HepG2 (cell line): ENCODE measurements at regions not wholly inside any gene's neighbourhood (a gene's known extent, or its start where the extent isn't known, plus 50 kb on each side); places are given as distances from the start of the nearest gene placed in this dataset.

Experiments
- ATAC-seq: fragments of 200-7000 bp; cut with Tn5 transposase; 3 replicates; pipeline ENCODE4 v1.9.1; 2020; ENCODE audit warnings: mild to moderate bottlenecking, moderate library complexity
- BruUV-seq: library from RNA; stranded (reverse); fragments of 400-500 nt; replicated peaks from 2 replicates; lab custom pipeline; 2021; lab: Mats Ljungman, UMichigan
- CTCF ChIA-PET: fragments of 300-600 bp; formaldehyde crosslinking; extraction: SDS; loops from one replicate; lab custom pipeline; 2021; ENCODE audit warnings: low total read pairs, inconsistent platforms, low intra/inter-chr PET ratio; lab: Yijun Ruan, JAX
- POLR2A ChIA-PET: fragments of 350-600 bp; sonication (Branson Sonifier 250); formaldehyde crosslinking; loops from one replicate; lab custom pipeline; 2020; ENCODE audit warnings: antibody characterized with exemption, inconsistent platforms; lab: Yijun Ruan, JAX
- DNase-seq: peaks from one replicate; pipeline ENCODE4 v3.0.0-alpha.2; 2015; ENCODE audit warnings: low spot score
- FAIRE-seq: peaks from 3 replicates; lab custom pipeline; 2011; peaks lifted over from hg19 to GRCh38; lab: Jason Lieb, UNC
- H2AFZ ChIP-seq: one replicate; pipeline ENCODE4 v1.6.1; 2011; ENCODE audit warnings: low read length, inconsistent platforms
- H3K27ac ChIP-seq: fragments of 300-600 bp; 3 replicates; pipeline ENCODE4 v1.8.0; 2011; ENCODE audit warnings: mixed run types, mild to moderate bottlenecking, mixed read lengths, low read length, inconsistent platforms; ENCODE audit not compliant: insufficient read depth; ENCODE audit errors: extremely low read length
- H3K27me3 ChIP-seq, 2 experiments: fragments of 200-600 bp in 1 of 2; 2 replicates in 1 of 2; 3 replicates in 1 of 2; pipeline versions ENCODE4 v1.6.0 to v1.8.0; 2011; ENCODE audit warnings: low read length in 2 of 2, mild to moderate bottlenecking in 2 of 2, moderate library complexity in 2 of 2, inconsistent platforms in 1 of 2; ENCODE audit not compliant: insufficient read depth in 2 of 2, control insufficient read depth in 1 of 2
- H3K36me3 ChIP-seq, 2 experiments: fragments of 200-600 bp in 1 of 2; replicated peaks in 1 of 2; 2 replicates in 1 of 2; 3 replicates in 1 of 2; pipeline versions ENCODE4 v1.5.1 to v1.8.0; 2011; ENCODE audit warnings: low read length in 2 of 2, inconsistent platforms in 1 of 2; ENCODE audit not compliant: insufficient read depth in 2 of 2, control insufficient read depth in 1 of 2
- H3K4me1 ChIP-seq: 2 replicates; pipeline ENCODE4 v1.5.1; 2012; ENCODE audit warnings: low read length, inconsistent platforms; ENCODE audit not compliant: insufficient read depth
- H3K4me2 ChIP-seq: 2 replicates; pipeline ENCODE4 v1.6.0; 2011; ENCODE audit warnings: low read depth, low read length, inconsistent platforms
- H3K4me3 ChIP-seq, 3 experiments: fragments of 200-600 bp in 1 of 3; sonication (generic), shearing (Covaris generic) in 1 of 3; replicated peaks in 1 of 3; 2 replicates each; pipeline ENCODE4 v1.5.1; 2011 to 2016; ENCODE audit warnings: low read length in 3 of 3, inconsistent platforms in 2 of 3, low read depth in 2 of 3, mild to moderate bottlenecking in 2 of 3, control low read depth in 1 of 3, mixed read lengths in 1 of 3; ENCODE audit not compliant: insufficient read depth in 1 of 3
- H3K79me2 ChIP-seq: one replicate; pipeline ENCODE4 v1.6.1; 2011; ENCODE audit warnings: low read length, inconsistent platforms; ENCODE audit not compliant: insufficient read depth
- H3K9ac ChIP-seq: 2 replicates; pipeline ENCODE4 v1.6.0; 2011; ENCODE audit warnings: mild to moderate bottlenecking, low read depth, low read length, inconsistent platforms; ENCODE audit not compliant: insufficient read depth
- H3K9me3 ChIP-seq: 2 replicates; pipeline ENCODE4 v1.5.1; 2012; ENCODE audit warnings: mild to moderate bottlenecking, low read length
- H4K20me1 ChIP-seq: 2 replicates; pipeline ENCODE4 v1.6.0; 2011; ENCODE audit warnings: inconsistent platforms, mild to moderate bottlenecking, low read length, moderate library complexity; ENCODE audit not compliant: insufficient read depth
- HINFP ChIP-seq: sonication (generic); formaldehyde crosslinking; IDR thresholded peaks from 2 replicates; pipeline ENCODE4 v1.4.0; 2020; ENCODE audit warnings: low read depth, mild to moderate bottlenecking, missing genetic modification reagents
- HMGXB4 ChIP-seq, 2 experiments: sonication (generic) in 1 of 2; formaldehyde crosslinking in 1 of 2; IDR thresholded peaks; 2 replicates each; pipeline versions ENCODE4 v1.4.0 to v1.6.1; 2018 to 2020; ENCODE audit warnings: missing genetic modification reagents in 2 of 2, borderline replicate concordance in 1 of 2, low read depth in 1 of 2, mild to moderate bottlenecking in 1 of 2, missing biosample characterization in 1 of 2
- THAP7 ChIP-seq: sonication (generic); formaldehyde crosslinking; IDR thresholded peaks from 2 replicates; pipeline ENCODE4 v1.8.1; 2023; ENCODE audit warnings: mild to moderate bottlenecking, missing genetic modification reagents
- ZBTB46 ChIP-seq: sonication (generic); formaldehyde crosslinking; IDR thresholded peaks from 2 replicates; pipeline ENCODE4 v1.4.0; 2020; ENCODE audit warnings: mild to moderate bottlenecking, missing genetic modification reagents, borderline replicate concordance
- ZHX2 ChIP-seq, 2 experiments: sonication (generic) in 1 of 2; formaldehyde crosslinking in 1 of 2; IDR thresholded peaks; 2 replicates each; pipeline versions ENCODE4 v1.6.1 to v1.9.0; 2014 to 2022; ENCODE audit warnings: antibody characterized with exemption in 1 of 2, borderline replicate concordance in 1 of 2, inconsistent platforms in 1 of 2, low read depth in 1 of 2, missing genetic modification reagents in 1 of 2
- ZKSCAN8 ChIP-seq: IDR thresholded peaks from 2 replicates; pipeline ENCODE4 v1.6.1; 2016; ENCODE audit warnings: borderline replicate concordance, missing genetic modification reagents, missing compliant biosample characterization
- ZNF841 ChIP-seq: sonication (generic); formaldehyde crosslinking; IDR thresholded peaks from 2 replicates; pipeline ENCODE4 v1.8.1; 2023; ENCODE audit warnings: missing genetic modification reagents, borderline replicate concordance
- WGBS: methylation state at CpG from one replicate; pipeline ENCODE4 v1.1.6; 2017; ENCODE audit warnings: low lambda C conversion rate; 5-methylcytosine and 5-hydroxymethylcytosine counted together
- in situ Hi-C: cut with HindIII; loops from 2 replicates; pipeline ENCODE4 v1.10.0; 2017; ENCODE audit warnings: low pct_unique_long_range_greater_than_20kb; ENCODE audit not compliant: extremely low pct_ligation_motif_present
- intact Hi-C: fragments of 100-400 bp; cut with micrococcal nuclease; formaldehyde crosslinking; loops from one replicate; pipeline ENCODE4 v1.10.0; 2022; ENCODE audit not compliant: unreplicated experiment

GRCh38 chr13:107438251-107438650, 777.1 kb downstream of the LIG4 start (continued):
- TF ChIP-seq HMGXB4 (CRISPR knock-in tag; IDR thresholded peaks at IDR 0.05; ENCODE audit: borderline replicate concordance in 1 of 2, low read depth in 1 of 2) (no peak), ZNF841 (CRISPR knock-in tag) (no peak)

- DNase-seq (no peak), ATAC-seq (no peak), FAIRE-seq (no peak)
- 48% methylated on average over 4 of the region's 4 CpGs for WGBS
- in situ Hi-C loops: no loop called here
- no peaks in the 10 kb centered on the region for H3K4me1 ChIP-seq
- no TSS peak for BruUV-seq
- H3K4me2 ChIP-seq: no peak overlapping the region
- no peaks in the 10 kb centered on the region for H4K20me1 ChIP-seq
- H3K27me3 ChIP-seq: no peaks in the 10 kb centered on the region
- H3K36me3 ChIP-seq: no peaks in the 10 kb centered on the region
- ChIA-PET POLR2A (no interaction called here), CTCF (no interaction called here)
- no peaks in the 10 kb centered on the region for H3K79me2 ChIP-seq
- H2AFZ ChIP-seq: no peak overlapping the region
- peaks cover 5% of the 10 kb centered on the region; the same call in 1 of the 2 replicates for H3K9me3 ChIP-seq
- H3K9ac ChIP-seq: no peak overlapping the region
- H3K27ac ChIP-seq: no peak overlapping the region
- H3K4me3 ChIP-seq: no peak overlapping the region
- intact Hi-C loops: no loop called here
- TF ChIP-seq ZHX2 (IDR thresholded peaks at IDR 0.05; ENCODE audit: low read depth) (no peak), ZHX2 (CRISPR knock-in tag; IDR thresholded peaks at IDR 0.05; ENCODE audit: borderline replicate concordance) (no peak), ZBTB46 (CRISPR knock-in tag) (no peak), ZKSCAN8 (CRISPR knock-in tag) (no peak), HINFP (CRISPR knock-in tag) (no peak), THAP7 (CRISPR knock-in tag) (no peak)
These were observed 781.0 kb downstream of the LIG4 start for GRCh38 chr13:107434347-107434746.
